ENCODE measurements at regions not wholly inside any gene's neighbourhood (a gene's known extent, or its start where the extent isn't known, plus 50 kb on each side); places are given as distances from the start of the nearest gene placed in this dataset.

DNA sequence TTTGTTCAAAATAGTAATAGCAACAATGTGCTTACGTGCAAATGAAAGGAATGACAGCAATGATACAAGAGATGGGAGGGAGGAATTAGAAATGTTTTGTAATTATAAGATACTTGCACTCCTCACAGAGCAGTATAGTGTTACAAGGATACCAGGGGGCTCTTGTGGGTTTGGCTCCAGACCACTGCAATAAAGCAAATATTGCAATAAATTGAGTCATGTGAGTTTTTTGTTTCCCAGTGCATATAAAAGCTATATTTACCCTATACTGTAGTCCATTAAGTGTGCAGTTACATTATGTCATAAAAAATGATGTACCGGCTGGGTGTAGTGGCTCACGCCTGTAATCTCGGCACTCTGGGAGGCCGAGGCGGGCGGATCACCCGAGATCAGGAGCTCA is 864.3 kb downstream of the NSUN3 start:
- no peak overlapping the region for H3K27ac ChIP-seq (ENCODE audit: low read depth)
- no peak for DNase-seq (ENCODE audit: low spot score)
- H3F3A ChIP-seq (replicated peaks; ENCODE audit: low read depth) = no peaks in the 10 kb centered on the region
- Mint-ChIP-seq H3K9me3 (no peaks in the 10 kb centered on the region), H3K36me3 (ENCODE audit: low read depth) (no peaks in the 10 kb centered on the region), H3K4me1 (0 out of 3 replicates have a peak, but pooled peaks cover 3% of the 10 kb centered on the region), H3K27ac (no peak overlapping the region), H3K4me3 (no peak overlapping the region), H3K27me3 (ENCODE audit: insufficient read depth, low read depth, poor library complexity) (no peaks in the 10 kb centered on the region)
- no peak overlapping the region for H3K4me3 ChIP-seq
- H3K36me3 ChIP-seq (ENCODE audit: insufficient read depth) = no peaks in the 10 kb centered on the region
- H3K4me1 ChIP-seq (ENCODE audit: insufficient read depth) = 0 out of 2 replicates have a peak, but pooled peaks cover 6% of the 10 kb centered on the region
- no peak for ATAC-seq
- H3K79me2 ChIP-seq (replicated peaks; ENCODE audit: insufficient read depth) = no peaks in the 10 kb centered on the region
- no peaks in the 10 kb centered on the region for H3K9me2 ChIP-seq (ENCODE audit: insufficient read depth)
- no peak overlapping the region for H3K4me2 ChIP-seq
- H2AFZ ChIP-seq = no peak overlapping the region
- no peak for TF ChIP-seq STAT1 (IDR thresholded peaks at IDR 0.05; ENCODE audit: unreplicated experiment)
- TF ChIP-seq EZH2 (IDR thresholded peaks at IDR 0.05; ENCODE audit: low read depth, unreplicated experiment) = no peak
- TF ChIP-seq, protein P1, sequence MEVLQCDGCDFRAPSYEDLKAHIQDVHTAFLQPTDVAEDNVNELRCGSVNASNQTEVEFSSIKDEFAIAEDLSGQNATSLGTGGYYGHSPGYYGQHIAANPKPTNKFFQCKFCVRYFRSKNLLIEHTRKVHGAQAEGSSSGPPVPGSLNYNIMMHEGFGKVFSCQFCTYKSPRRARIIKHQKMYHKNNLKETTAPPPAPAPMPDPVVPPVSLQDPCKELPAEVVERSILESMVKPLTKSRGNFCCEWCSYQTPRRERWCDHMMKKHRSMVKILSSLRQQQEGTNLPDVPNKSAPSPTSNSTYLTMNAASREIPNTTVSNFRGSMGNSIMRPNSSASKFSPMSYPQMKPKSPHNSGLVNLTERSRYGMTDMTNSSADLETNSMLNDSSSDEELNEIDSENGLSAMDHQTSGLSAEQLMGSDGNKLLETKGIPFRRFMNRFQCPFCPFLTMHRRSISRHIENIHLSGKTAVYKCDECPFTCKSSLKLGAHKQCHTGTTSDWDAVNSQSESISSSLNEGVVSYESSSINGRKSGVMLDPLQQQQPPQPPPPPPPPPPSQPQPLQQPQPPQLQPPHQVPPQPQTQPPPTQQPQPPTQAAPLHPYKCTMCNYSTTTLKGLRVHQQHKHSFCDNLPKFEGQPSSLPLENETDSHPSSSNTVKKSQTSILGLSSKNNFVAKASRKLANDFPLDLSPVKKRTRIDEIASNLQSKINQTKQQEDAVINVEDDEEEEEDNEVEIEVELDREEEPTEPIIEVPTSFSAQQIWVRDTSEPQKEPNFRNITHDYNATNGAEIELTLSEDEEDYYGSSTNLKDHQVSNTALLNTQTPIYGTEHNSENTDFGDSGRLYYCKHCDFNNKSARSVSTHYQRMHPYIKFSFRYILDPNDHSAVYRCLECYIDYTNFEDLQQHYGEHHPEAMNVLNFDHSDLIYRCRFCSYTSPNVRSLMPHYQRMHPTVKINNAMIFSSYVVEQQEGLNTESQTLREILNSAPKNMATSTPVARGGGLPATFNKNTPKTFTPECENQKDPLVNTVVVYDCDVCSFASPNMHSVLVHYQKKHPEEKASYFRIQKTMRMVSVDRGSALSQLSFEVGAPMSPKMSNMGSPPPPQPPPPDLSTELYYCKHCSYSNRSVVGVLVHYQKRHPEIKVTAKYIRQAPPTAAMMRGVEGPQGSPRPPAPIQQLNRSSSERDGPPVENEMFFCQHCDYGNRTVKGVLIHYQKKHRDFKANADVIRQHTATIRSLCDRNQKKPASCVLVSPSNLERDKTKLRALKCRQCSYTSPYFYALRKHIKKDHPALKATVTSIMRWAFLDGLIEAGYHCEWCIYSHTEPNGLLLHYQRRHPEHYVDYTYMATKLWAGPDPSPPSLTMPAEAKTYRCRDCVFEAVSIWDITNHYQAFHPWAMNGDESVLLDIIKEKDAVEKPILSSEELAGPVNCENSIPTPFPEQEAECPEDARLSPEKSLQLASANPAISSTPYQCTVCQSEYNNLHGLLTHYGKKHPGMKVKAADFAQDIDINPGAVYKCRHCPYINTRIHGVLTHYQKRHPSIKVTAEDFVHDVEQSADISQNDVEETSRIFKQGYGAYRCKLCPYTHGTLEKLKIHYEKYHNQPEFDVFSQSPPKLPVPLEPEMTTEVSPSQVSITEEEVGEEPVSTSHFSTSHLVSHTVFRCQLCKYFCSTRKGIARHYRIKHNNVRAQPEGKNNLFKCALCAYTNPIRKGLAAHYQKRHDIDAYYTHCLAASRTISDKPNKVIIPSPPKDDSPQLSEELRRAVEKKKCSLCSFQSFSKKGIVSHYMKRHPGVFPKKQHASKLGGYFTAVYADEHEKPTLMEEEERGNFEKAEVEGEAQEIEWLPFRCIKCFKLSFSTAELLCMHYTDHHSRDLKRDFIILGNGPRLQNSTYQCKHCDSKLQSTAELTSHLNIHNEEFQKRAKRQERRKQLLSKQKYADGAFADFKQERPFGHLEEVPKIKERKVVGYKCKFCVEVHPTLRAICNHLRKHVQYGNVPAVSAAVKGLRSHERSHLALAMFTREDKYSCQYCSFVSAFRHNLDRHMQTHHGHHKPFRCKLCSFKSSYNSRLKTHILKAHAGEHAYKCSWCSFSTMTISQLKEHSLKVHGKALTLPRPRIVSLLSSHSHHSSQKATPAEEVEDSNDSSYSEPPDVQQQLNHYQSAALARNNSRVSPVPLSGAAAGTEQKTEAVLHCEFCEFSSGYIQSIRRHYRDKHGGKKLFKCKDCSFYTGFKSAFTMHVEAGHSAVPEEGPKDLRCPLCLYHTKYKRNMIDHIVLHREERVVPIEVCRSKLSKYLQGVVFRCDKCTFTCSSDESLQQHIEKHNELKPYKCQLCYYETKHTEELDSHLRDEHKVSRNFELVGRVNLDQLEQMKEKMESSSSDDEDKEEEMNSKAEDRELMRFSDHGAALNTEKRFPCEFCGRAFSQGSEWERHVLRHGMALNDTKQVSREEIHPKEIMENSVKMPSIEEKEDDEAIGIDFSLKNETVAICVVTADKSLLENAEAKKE (CRISPR knock-in tag; IDR thresholded peaks at IDR 0.05) = no peak
- H3K27me3 ChIP-seq (ENCODE audit: insufficient read depth) = no peaks in the 10 kb centered on the region
- no peaks in the 10 kb centered on the region for H4K20me1 ChIP-seq (replicated peaks; ENCODE audit: insufficient read depth)

DNA sequence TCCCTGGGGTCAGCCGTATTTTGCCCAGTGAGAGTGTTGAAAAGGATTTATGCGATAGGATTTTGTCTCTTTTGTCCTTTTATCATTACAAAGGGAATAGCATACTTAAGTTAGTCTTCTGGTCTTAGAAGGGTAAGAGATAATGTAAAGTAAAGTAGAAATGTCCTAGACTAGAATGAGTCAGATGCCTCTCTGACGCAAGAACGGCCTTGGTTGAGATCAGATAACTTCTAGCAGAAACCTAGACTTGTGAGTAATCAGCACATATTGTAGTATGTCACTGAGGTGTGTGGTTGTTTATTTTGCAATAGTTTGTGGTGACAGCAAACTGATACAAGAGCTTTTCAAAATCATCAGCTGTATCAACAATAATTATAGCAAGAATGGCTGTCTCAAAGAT is 866.1 kb downstream of the NSUN3 start:
- H3K36me3 ChIP-seq (ENCODE audit: insufficient read depth) = no peaks in the 10 kb centered on the region
- H3K4me1 Mint-ChIP-seq = 0 out of 3 replicates have a peak, but pooled peaks cover 3% of the 10 kb centered on the region
- H3K27ac Mint-ChIP-seq = peak overlapping the region; percentile 18; the same call in 1 of the 2 replicates
- 0 out of 2 replicates have a peak, but pooled peaks cover 6% of the 10 kb centered on the region for H3K4me1 ChIP-seq (ENCODE audit: insufficient read depth)
- no peaks in the 10 kb centered on the region for H3K9me2 ChIP-seq (ENCODE audit: insufficient read depth)
- H3K79me2 ChIP-seq (replicated peaks; ENCODE audit: insufficient read depth) = no peaks in the 10 kb centered on the region
- H3K4me2 ChIP-seq = no peak overlapping the region
- no peaks in the 10 kb centered on the region for H3K36me3 Mint-ChIP-seq (ENCODE audit: low read depth)
- no peaks in the 10 kb centered on the region for H3K27me3 ChIP-seq (ENCODE audit: insufficient read depth)
- no peak for ATAC-seq
- no peaks in the 10 kb centered on the region for H3F3A ChIP-seq (replicated peaks; ENCODE audit: low read depth)
- H2AFZ ChIP-seq = peak overlapping the region; percentile 1; the same call in 1 of the 2 replicates
- H3K27ac ChIP-seq (ENCODE audit: low read depth) = no peak overlapping the region
- no peak for DNase-seq (ENCODE audit: low spot score)
- no peak overlapping the region for H3K4me3 ChIP-seq
- no peaks in the 10 kb centered on the region for H4K20me1 ChIP-seq (replicated peaks; ENCODE audit: insufficient read depth)
- no peaks in the 10 kb centered on the region for H3K9me3 Mint-ChIP-seq
- H3K27me3 Mint-ChIP-seq (ENCODE audit: insufficient read depth, low read depth, poor library complexity) = no peaks in the 10 kb centered on the region
- H3K4me3 Mint-ChIP-seq = no peak overlapping the region
- TF ChIP-seq, protein P1 (CRISPR knock-in tag; IDR thresholded peaks at IDR 0.05) = no peak
- TF ChIP-seq ZNF114 (CRISPR knock-in tag; IDR thresholded peaks at IDR 0.05) = no peak
- no peak for TF ChIP-seq POLR2AphosphoS5 (IDR thresholded peaks at IDR 0.05; ENCODE audit: low read depth)

All from GM23338 (cell line).